H1 (cell line): ENCODE measurements at regions not wholly inside any gene's neighbourhood (a gene's known extent, or its start where the extent isn't known, plus 50 kb on each side); places are given as distances from the start of the nearest gene placed in this dataset.

Source experiments
- BCL11A ChIP-seq, 2 experiments: IDR thresholded peaks; one replicate each; pipeline ENCODE4 v1.6.1; 2011; ENCODE audit warnings: low read depth in 2 of 2, low read length in 2 of 2, mild to moderate bottlenecking in 2 of 2
- GTF2F1 ChIP-seq: IDR thresholded peaks from 2 replicates; pipeline ENCODE4 v1.6.1; 2012; ENCODE audit warnings: low read depth, low read length, improper control_type of control experiment, borderline replicate concordance
- POLR2A ChIP-seq, 2 experiments: IDR thresholded peaks; 1 replicate in 1 of 2; 2 replicates in 1 of 2; pipeline ENCODE4 v1.6.1; 2011; ENCODE audit warnings: low read depth in 2 of 2, low read length in 2 of 2, mild to moderate bottlenecking in 2 of 2; ENCODE audit errors: control extremely low read depth in 1 of 2
- YY1 ChIP-seq: IDR thresholded peaks from 2 replicates; pipeline ENCODE4 v1.6.1; 2011; ENCODE audit warnings: low read depth, mild to moderate bottlenecking, low read length
- TF ChIP-seq, protein P1 (sequence below), 3 experiments: IDR thresholded peaks; 1 replicate in 2 of 3; 2 replicates in 1 of 3; pipeline versions ENCODE4 v1.5.1 to v1.6.1; 2011; ENCODE audit warnings: low read length in 3 of 3, mild to moderate bottlenecking in 3 of 3, inconsistent platforms in 2 of 3, low read depth in 1 of 3, moderate library complexity in 1 of 3; ENCODE audit not compliant: insufficient read depth in 1 of 3; ENCODE audit errors: control extremely low read depth in 1 of 3

DNA sequence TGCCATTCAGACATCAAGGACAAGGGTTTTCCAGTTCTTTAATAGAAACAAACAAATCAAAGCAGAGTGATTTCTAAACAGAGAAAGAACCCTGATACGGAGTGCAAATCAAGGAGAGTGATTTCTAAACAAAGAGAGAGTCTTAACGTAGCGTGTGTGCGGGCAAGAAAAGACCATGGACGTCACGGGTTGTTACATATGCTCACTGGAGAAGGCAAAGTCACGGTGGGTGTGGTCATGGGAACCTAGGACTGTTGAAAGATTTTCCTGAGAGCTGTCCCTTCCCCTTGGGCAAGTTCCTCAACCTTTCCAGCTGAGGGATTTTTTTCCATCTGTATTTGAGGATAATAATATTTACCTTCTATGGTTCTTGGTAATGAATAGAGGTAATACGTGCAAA lies 95.0 kb upstream of the SLC34A2 start:
- TF ChIP-seq YY1 = no peak
- TF ChIP-seq BCL11A (IDR thresholded peaks at IDR 0.05; ENCODE audit: low read depth in 2 of 2, low read length in 2 of 2) = no peak
- TF ChIP-seq, protein P1, sequence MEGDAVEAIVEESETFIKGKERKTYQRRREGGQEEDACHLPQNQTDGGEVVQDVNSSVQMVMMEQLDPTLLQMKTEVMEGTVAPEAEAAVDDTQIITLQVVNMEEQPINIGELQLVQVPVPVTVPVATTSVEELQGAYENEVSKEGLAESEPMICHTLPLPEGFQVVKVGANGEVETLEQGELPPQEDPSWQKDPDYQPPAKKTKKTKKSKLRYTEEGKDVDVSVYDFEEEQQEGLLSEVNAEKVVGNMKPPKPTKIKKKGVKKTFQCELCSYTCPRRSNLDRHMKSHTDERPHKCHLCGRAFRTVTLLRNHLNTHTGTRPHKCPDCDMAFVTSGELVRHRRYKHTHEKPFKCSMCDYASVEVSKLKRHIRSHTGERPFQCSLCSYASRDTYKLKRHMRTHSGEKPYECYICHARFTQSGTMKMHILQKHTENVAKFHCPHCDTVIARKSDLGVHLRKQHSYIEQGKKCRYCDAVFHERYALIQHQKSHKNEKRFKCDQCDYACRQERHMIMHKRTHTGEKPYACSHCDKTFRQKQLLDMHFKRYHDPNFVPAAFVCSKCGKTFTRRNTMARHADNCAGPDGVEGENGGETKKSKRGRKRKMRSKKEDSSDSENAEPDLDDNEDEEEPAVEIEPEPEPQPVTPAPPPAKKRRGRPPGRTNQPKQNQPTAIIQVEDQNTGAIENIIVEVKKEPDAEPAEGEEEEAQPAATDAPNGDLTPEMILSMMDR (IDR thresholded peaks at IDR 0.05; ENCODE audit: control extremely low read depth in 1 of 3, insufficient read depth in 1 of 3, low read depth in 1 of 3, low read length in 3 of 3) = no peak
- no peak for TF ChIP-seq POLR2A (IDR thresholded peaks at IDR 0.05; ENCODE audit: control extremely low read depth in 1 of 2, low read depth in 2 of 2, low read length in 2 of 2)
- TF ChIP-seq GTF2F1 = no peak
